Heart left ventricle (tissue), 16 donors: ENCODE measurements at regions not wholly inside any gene's neighbourhood (a gene's known extent, or its start where the extent isn't known, plus 50 kb on each side); places are given as distances from the start of the nearest gene placed in this dataset.
"Not testable (repeated sequence)": the region's sequence is repeated elsewhere in the genome, so short reads cannot be mapped to it uniquely, and the experiment has no call there.

Experiments
- ATAC-seq, 4 donors: fragments of 200-7000 bp; cut with Tn5 transposase; one replicate each; pipeline ENCODE4 v1.9.1; 2020 to 2022; ENCODE audit warnings: moderate library complexity in 4 of 4, mild to moderate bottlenecking in 3 of 4, moderate number of reproducible peaks in 1 of 4
- DNase-seq, 5 donors: peaks; one replicate each; pipeline ENCODE4 v3.0.0-alpha.2; 2020
- H3K27ac ChIP-seq, 12 donors: fragments of 200-600 bp; sonication (generic) in 4 of 12; one replicate each; pipeline versions ENCODE4 v1.5.0 to v1.8.0; 2016 to 2022; ENCODE audit warnings: mild to moderate bottlenecking in 2 of 12
- H3K27me3 ChIP-seq, 9 donors: fragments of 200-600 bp; sonication (generic) in 2 of 9; one replicate each; pipeline versions ENCODE4 v1.5.1 to v1.8.0; 2016 to 2022; ENCODE audit warnings: mild to moderate bottlenecking in 3 of 9
- H3K36me3 ChIP-seq, 9 donors: fragments of 200-600 bp; sonication (generic) in 2 of 9; one replicate each; pipeline versions ENCODE4 v1.5.0 to v1.8.0; 2018 to 2022; ENCODE audit warnings: mild to moderate bottlenecking in 2 of 9
- H3K4me1 ChIP-seq, 12 donors: fragments of 200-600 bp; sonication (generic) in 4 of 12; one replicate each; pipeline versions ENCODE4 v1.5.0 to v1.8.0; 2016 to 2022; ENCODE audit warnings: mild to moderate bottlenecking in 3 of 12
- H3K4me3 ChIP-seq, 12 donors: fragments of 200-600 bp; sonication (generic) in 4 of 12; one replicate each; pipeline versions ENCODE4 v1.5.0 to v1.8.0; 2017 to 2022; ENCODE audit warnings: mild to moderate bottlenecking in 9 of 12, moderate library complexity in 4 of 12
- H3K9me3 ChIP-seq, 12 donors: fragments of 200-600 bp; sonication (generic) in 4 of 12; one replicate each; pipeline versions ENCODE4 v1.5.0 to v1.8.0; 2016 to 2022; ENCODE audit warnings: mild to moderate bottlenecking in 1 of 12
- WGBS, 4 donors: extraction: QIAGEN DNeasy Blood & Tissue Kit in 2 of 4; methylation state at CpG; one replicate each; pipeline versions ENCODE4 v1.1.5 to v1.1.7; 2013 to 2018; 5-methylcytosine and 5-hydroxymethylcytosine counted together
- intact Hi-C, 10 donors: fragments of 100-400 bp; cut with DNase I; formaldehyde crosslinking; loops; one replicate each; pipeline versions ENCODE4 v1.11.1 to v1.14.2; 2022
- donor health status: ischemic (EF 13 %, LVEDD 7.1; RV severe dilation, severe dysfunction).
- donor health status: healthy with polysubstance abuse.
- donor health status: DM: no; HTN: yes; CAD: no.
- donor health status: DM: no; HTN: no; CAD: no.
- donor health status: ischemic (EF 25% LVEDD 6.9; RV normal size, moderate dysfunction).
- donor health status: ischemic (EF 25% LVEDD 5.7; RV mildly dilated, moderate dysfunction).
- donor health status: healthy.
- donor health status: DM: yes; HTN: yes; CAD: no.
- donor health status: ischemic (EF 35%, LVEDD 5.7; RV mildly dilated, moderate dysfunction).
- donor health status: nonischemic (EF 11% LVEDD 7.7; RV severe dilation, severe dysfunction).
- donor health status: DM: yes; HTN: yes; CAD: no.
- donor health status: PGD.
- donor health status: ischemic (EF 29% LVEDD 5.4; RV normal size, mild dysfunction).
- donor health status: nonischemic (EF 23%, LVEDD 6.1; RV moderate dilation, normal function).

GRCh38 chr10:46774945-46775667 lies 136.1 kb upstream of the PTPN20 start:
- H3K4me1 ChIP-seq, H3K36me3 ChIP-seq, H3K9me3 ChIP-seq, H3K27me3 ChIP-seq, H3K27ac ChIP-seq, DNase-seq, intact Hi-C loops, H3K4me3 ChIP-seq: not testable (repeated sequence)
- ATAC-seq, result peak in 1 of 4 donors; percentile 29
- WGBS, 4 donors, result 90 to 100% (median 96%) methylated on average over 1 to 32 of the region's 44 CpGs

DNA sequence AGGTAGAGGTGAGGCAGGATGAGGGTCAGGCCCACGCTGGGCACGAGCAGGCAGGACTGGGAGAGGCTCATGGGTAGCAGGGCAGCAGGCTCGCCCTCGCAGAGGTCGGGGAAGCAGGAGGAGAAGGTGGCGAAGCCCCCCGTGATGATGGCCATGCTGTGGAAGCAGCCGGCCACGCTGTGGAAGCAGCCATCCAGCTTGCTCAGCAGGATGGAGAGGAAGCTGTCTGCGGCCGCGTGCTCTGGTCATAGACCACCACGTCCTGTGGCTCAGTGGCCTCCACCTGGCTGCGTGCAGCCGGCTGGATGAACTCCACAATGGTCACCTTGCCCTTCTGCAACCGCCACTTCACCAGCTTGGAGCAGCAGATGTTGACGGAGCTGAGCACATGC lies 135.6 kb upstream of the PTPN20 start:
- ATAC-seq, H3K4me3 ChIP-seq, H3K4me1 ChIP-seq, H3K27ac ChIP-seq, H3K36me3 ChIP-seq, DNase-seq, intact Hi-C loops, H3K9me3 ChIP-seq, H3K27me3 ChIP-seq: not testable (repeated sequence)
- WGBS, 4 donors, result 86 to 96% (median 95%) methylated on average over 11 to 16 of the region's 17 CpGs

DNA sequence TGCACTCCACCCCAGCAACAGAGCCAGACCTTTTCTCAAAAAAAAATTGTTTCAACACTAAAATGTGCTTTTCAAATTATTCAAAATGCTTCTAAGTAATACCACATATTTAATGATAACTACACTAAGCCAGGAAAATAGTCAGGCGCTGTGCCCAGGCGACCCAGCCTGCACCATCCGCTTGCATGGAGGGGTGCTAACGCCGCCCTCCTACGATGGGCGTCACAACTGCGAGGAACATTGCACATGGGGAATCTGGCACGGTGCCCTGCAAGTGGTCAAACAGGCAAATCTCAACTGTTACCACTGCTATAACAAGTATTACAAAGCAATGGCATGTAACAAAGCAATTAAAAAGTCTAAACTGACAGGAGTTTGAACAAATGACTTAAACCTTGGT lies 131.7 kb upstream of the PTPN20 start:
- H3K27me3 ChIP-seq, intact Hi-C loops, H3K4me3 ChIP-seq, H3K9me3 ChIP-seq, H3K4me1 ChIP-seq, H3K36me3 ChIP-seq, H3K27ac ChIP-seq: not testable (repeated sequence)
- peak in 2 of 5 donors; percentile 22 to 35 for DNase-seq
- peak in 2 of 4 donors; percentile 37 to 38 for ATAC-seq
- 56 to 81% (median 59%) methylated on average over 5 to 9 of the region's 9 CpGs for WGBS, 4 donors

DNA sequence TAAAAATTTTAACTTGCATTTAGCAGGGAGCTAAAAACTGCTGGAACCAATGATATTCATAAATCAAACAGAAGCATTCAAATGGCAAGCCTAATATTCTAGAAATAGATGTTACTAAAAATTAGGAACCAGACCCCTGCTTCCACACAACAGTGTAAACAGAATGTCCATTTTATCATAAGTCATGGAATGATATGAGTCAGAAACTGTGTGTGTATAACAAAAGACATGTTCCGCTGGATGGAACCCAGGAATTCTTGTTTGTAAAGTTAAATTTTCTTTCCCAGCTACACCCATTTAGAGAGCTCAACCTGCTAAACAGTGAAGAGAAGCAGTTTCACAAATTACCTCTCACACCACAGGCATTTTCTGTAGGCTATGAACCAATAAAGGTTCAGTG lies 131.1 kb upstream of the PTPN20 start:
- not testable (repeated sequence) for ATAC-seq, H3K27ac ChIP-seq

DNA sequence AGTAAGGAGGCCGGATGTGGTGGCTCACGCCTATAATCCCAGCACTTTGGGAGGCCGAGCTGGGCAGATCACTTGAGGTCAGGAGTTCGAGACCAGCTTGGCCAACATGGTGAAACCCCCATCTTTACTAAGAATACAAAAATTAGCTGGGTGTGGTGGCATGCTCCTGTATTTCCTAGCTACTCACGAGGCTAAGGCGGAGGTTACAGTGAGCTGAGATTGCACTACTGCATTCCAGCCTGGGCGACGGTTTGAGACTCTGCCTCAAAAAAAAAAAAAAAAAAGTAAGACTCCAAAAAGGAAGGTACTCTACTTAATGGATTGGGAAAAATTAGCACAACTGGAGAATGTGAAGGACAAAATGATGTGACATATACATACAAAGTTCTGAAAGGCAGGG lies 130.2 kb upstream of the PTPN20 start:
- WGBS, 4 donors, result 93 to 96% (median 94%) methylated on average over 8 of the region's 8 CpGs
- DNase-seq, ATAC-seq, H3K4me3 ChIP-seq, H3K4me1 ChIP-seq, H3K27ac ChIP-seq, H3K36me3 ChIP-seq, H3K9me3 ChIP-seq, H3K27me3 ChIP-seq, intact Hi-C loops: not testable (repeated sequence)

More for the DNA sequence above, 131.1 kb upstream of the PTPN20 start:
- H3K4me3 ChIP-seq, H3K9me3 ChIP-seq, H3K36me3 ChIP-seq, H3K4me1 ChIP-seq, intact Hi-C loops, DNase-seq, H3K27me3 ChIP-seq: not testable (repeated sequence)
- 90 to 96% (median 92%) methylated on average over 1 of the region's 1 CpG for WGBS, 4 donors

DNA sequence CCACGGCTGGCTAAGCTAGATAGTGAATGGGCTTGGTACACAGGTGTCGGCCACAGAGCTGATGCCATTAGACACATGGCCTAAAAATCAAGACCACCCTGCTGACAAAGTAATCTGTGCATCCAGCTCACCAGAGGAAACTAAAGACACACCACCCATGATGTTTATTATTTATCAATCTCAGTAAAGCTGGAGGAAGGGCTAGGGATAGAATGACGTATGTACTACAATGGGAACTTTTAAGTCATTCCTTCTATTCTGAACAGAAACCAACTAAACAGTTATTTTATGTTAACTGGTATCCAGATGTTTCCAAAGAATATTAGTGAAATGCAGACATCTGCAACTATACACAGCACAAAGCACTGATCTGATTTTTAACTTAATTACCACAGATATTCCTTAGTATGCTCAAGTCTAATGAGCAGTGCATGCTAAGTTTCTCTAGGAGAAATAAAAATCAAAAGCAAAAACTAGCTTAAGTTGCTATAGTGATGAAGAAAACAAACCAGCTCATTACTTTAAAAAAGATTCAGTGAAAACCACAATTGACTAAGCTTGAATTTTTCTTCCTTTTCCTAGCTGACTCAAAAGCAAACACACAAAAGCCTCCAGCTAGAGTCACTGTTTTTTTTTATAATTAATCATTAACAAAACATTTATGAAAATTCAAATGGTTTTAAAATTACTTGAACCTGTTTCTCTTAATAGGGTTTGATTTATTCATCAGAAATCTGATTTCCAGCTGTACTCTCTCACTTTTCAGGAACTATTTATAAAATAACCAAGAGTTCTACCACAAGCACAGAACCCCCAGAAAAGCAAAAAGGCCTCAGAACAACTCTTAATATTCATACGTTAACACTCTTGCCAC lies 129.0 kb upstream of the PTPN20 start:
- DNase-seq, H3K36me3 ChIP-seq, H3K27me3 ChIP-seq, ATAC-seq, H3K4me1 ChIP-seq, H3K4me3 ChIP-seq, H3K27ac ChIP-seq, intact Hi-C loops, H3K9me3 ChIP-seq: not testable (repeated sequence)
- WGBS, 4 donors, result 88 to 94% (median 91%) methylated on average over 4 of the region's 4 CpGs

- intact Hi-C loops, H3K9me3 ChIP-seq, H3K36me3 ChIP-seq, H3K27ac ChIP-seq, H3K27me3 ChIP-seq, DNase-seq, ATAC-seq, H3K4me1 ChIP-seq, H3K4me3 ChIP-seq: not testable (repeated sequence)
- 89 to 91% (median 89%) methylated on average over 2 of the region's 2 CpGs for WGBS, 4 donors
These were observed 126.6 kb upstream of the PTPN20 start for GRCh38 chr10:46784665-46785064.

DNA sequence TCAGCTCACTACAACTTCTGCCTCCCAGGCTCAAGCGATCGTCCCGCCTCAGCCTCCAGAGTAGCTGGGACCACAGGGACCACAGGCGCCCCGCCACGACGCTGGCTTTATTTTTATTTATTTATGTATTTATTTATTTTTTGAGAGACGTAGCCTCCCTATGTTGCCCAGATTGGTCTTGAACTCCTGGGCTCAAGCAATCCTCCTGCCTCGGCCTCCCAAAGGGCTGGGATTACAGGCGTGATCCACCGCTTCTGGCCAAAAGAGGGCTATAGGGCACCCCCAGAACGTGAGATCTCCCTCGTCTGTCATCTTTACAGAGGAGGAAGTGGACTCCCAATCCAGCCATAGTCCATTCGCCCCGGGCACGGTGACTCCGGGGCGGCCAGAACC lies 125.1 kb upstream of the PTPN20 start:
- H3K4me3 ChIP-seq, result peak overlapping the region; percentile 56 to 89 (median 68)
- ATAC-seq, H3K36me3 ChIP-seq, H3K4me1 ChIP-seq, intact Hi-C loops, H3K9me3 ChIP-seq, H3K27me3 ChIP-seq, DNase-seq: not testable (repeated sequence)
- H3K27ac ChIP-seq, result peak overlapping the region in 10 of 12 donors; percentile 25 to 80 (median 68)
- 42 to 57% (median 49%) methylated on average over 12 to 16 of the region's 18 CpGs for WGBS, 4 donors
